PC-3 (cell line): ENCODE measurements at regions not wholly inside any gene's neighbourhood (a gene's known extent, or its start where the extent isn't known, plus 50 kb on each side); places are given as distances from the start of the nearest gene placed in this dataset.

ENCODE experiments used
- EZH2 ChIP-seq: fragments of 300-600 bp; sonication (generic); IDR thresholded peaks from one replicate; pipeline ENCODE4 v1.6.1; 2017; ENCODE audit warnings: antibody characterized with exemption, mild to moderate bottlenecking, low read length; ENCODE audit not compliant: unreplicated experiment
- TF ChIP-seq, protein P1 (sequence below): fragments of 300-600 bp; sonication (generic); conservative IDR thresholded peaks from 2 replicates; pipeline ENCODE4 v1.5.1; 2017; ENCODE audit warnings: antibody characterized with exemption, low read depth, mild to moderate bottlenecking, low read length

DNA sequence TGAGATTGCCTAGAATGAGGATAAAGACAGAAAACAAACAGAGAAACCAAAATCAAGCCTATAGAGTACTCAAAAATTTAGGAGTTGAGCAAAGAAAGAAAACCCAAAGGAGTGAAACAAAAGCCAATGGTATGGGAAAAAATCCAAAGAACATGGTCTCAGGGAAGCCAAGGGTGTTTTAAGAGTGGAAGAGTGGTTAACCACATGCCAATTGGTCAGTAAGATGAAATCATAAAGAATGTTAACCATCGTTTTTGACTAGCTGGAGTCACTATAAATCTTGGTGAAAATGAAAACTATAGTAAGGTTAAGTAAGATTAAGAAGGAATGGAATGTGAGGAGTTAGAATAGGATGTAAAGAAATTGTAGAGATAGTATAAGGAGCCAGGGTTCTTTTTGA lies 64.7 kb upstream of the RPL34 start:
- TF ChIP-seq, protein P1, sequence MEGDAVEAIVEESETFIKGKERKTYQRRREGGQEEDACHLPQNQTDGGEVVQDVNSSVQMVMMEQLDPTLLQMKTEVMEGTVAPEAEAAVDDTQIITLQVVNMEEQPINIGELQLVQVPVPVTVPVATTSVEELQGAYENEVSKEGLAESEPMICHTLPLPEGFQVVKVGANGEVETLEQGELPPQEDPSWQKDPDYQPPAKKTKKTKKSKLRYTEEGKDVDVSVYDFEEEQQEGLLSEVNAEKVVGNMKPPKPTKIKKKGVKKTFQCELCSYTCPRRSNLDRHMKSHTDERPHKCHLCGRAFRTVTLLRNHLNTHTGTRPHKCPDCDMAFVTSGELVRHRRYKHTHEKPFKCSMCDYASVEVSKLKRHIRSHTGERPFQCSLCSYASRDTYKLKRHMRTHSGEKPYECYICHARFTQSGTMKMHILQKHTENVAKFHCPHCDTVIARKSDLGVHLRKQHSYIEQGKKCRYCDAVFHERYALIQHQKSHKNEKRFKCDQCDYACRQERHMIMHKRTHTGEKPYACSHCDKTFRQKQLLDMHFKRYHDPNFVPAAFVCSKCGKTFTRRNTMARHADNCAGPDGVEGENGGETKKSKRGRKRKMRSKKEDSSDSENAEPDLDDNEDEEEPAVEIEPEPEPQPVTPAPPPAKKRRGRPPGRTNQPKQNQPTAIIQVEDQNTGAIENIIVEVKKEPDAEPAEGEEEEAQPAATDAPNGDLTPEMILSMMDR = no peak
- TF ChIP-seq EZH2 = no peak
